Effector CD4-positive, alpha-beta T cell (primary cell): ENCODE measurements at regions not wholly inside any gene's neighbourhood (a gene's known extent, or its start where the extent isn't known, plus 50 kb on each side); places are given as distances from the start of the nearest gene placed in this dataset.
"Not testable (repeated sequence)": the region's sequence is repeated elsewhere in the genome, so short reads cannot be mapped to it uniquely, and the experiment has no call there.

Experiments used
- DNase-seq: peaks from one replicate; pipeline ENCODE4 v3.0.0-alpha.2; 2020

- no peak for DNase-seq
Measured at GRCh38 chr1:199489594-199489993, 537.9 kb upstream of the NR5A2 start.

- no peak for DNase-seq
Measured at GRCh38 chr1:199490769-199491527, 536.6 kb upstream of the NR5A2 start.

GRCh38 chr1:199495432-199495831 is 532.1 kb upstream of the NR5A2 start:
- no peak for DNase-seq

GRCh38 chr1:199498802-199499201 is 528.7 kb upstream of the NR5A2 start:
- not testable (repeated sequence) for DNase-seq

GRCh38 chr1:199508072-199508471 is 519.4 kb upstream of the NR5A2 start:
- no peak for DNase-seq

GRCh38 chr1:199508653-199509052 is 518.9 kb upstream of the NR5A2 start:
- DNase-seq, result no peak

GRCh38 chr1:199509456-199509855 is 518.1 kb upstream of the NR5A2 start:
- DNase-seq, result no peak

GRCh38 chr1:199510314-199510713 is 517.2 kb upstream of the NR5A2 start:
- DNase-seq, result no peak

GRCh38 chr1:199512037-199512710 is 515.3 kb upstream of the NR5A2 start:
- DNase-seq, result no peak

GRCh38 chr1:199515261-199515660 is 512.2 kb upstream of the NR5A2 start:
- DNase-seq, result no peak

- no peak for DNase-seq
Measured at GRCh38 chr1:199522338-199522737, 505.2 kb upstream of the NR5A2 start.

- no peak for DNase-seq
Measured at GRCh38 chr1:199522936-199523335, 504.6 kb upstream of the NR5A2 start.

- DNase-seq, result no peak
Measured at GRCh38 chr1:199529324-199529723, 498.2 kb upstream of the NR5A2 start.

GRCh38 chr1:199533361-199533760 is 494.1 kb upstream of the NR5A2 start:
- not testable (repeated sequence) for DNase-seq

- DNase-seq, result no peak
Measured at GRCh38 chr1:199545780-199546179, 481.7 kb upstream of the NR5A2 start.

GRCh38 chr1:199546323-199546722 is 481.2 kb upstream of the NR5A2 start:
- no peak for DNase-seq

GRCh38 chr1:199549421-199549820 is 478.1 kb upstream of the NR5A2 start:
- no peak for DNase-seq

- no peak for DNase-seq
Measured at GRCh38 chr1:199550199-199551065, 477.1 kb upstream of the NR5A2 start.

GRCh38 chr1:199551967-199552565 is 475.4 kb upstream of the NR5A2 start:
- no peak for DNase-seq

- DNase-seq, result no peak
Measured at GRCh38 chr1:199553104-199553503, 474.4 kb upstream of the NR5A2 start.

GRCh38 chr1:199561334-199561733 is 466.2 kb upstream of the NR5A2 start:
- no peak for DNase-seq

GRCh38 chr1:199573047-199573446 is 454.5 kb upstream of the NR5A2 start:
- no peak for DNase-seq

GRCh38 chr1:199574950-199575349 is 452.6 kb upstream of the NR5A2 start:
- DNase-seq, result no peak
